GM12873 (cell line): ENCODE measurements at regions not wholly inside any gene's neighbourhood (a gene's known extent, or its start where the extent isn't known, plus 50 kb on each side); places are given as distances from the start of the nearest gene placed in this dataset.

ENCODE experiments used
- TF ChIP-seq, protein P1 (sequence below): IDR thresholded peaks from 2 replicates; pipeline ENCODE4 v1.5.1; 2012; ENCODE audit warnings: low read depth, mild to moderate bottlenecking, moderate library complexity, low read length, control low read depth; ENCODE audit not compliant: insufficient read depth; ENCODE audit errors: missing control alignments

DNA sequence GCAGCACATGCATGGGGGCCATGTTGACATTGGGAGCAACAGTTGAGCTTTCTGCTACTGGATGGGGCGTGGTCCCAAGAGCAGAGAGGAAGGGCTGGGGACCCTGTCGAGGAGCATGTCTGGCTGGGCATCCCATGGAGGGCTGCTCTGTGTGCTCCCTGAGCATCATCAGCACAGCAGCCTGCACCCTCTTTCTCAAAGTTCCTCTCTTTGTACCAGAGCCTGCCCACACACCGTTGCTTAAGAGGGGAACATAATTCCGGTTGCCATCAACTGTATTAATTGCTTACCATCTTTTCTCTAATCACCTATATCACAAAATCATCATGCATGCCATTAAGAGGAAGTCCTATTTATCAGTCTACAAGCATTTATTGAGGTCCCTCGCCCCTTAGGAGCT is 55.2 kb upstream of the DIRAS2 start:
- TF ChIP-seq, protein P1, sequence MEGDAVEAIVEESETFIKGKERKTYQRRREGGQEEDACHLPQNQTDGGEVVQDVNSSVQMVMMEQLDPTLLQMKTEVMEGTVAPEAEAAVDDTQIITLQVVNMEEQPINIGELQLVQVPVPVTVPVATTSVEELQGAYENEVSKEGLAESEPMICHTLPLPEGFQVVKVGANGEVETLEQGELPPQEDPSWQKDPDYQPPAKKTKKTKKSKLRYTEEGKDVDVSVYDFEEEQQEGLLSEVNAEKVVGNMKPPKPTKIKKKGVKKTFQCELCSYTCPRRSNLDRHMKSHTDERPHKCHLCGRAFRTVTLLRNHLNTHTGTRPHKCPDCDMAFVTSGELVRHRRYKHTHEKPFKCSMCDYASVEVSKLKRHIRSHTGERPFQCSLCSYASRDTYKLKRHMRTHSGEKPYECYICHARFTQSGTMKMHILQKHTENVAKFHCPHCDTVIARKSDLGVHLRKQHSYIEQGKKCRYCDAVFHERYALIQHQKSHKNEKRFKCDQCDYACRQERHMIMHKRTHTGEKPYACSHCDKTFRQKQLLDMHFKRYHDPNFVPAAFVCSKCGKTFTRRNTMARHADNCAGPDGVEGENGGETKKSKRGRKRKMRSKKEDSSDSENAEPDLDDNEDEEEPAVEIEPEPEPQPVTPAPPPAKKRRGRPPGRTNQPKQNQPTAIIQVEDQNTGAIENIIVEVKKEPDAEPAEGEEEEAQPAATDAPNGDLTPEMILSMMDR, result no peak
